Epithelial cell of prostate (primary cell): ENCODE measurements at regions not wholly inside any gene's neighbourhood (a gene's known extent, or its start where the extent isn't known, plus 50 kb on each side); places are given as distances from the start of the nearest gene placed in this dataset.

ENCODE experiments used
- DNase-seq: peaks from one replicate; pipeline ENCODE4 v3.0.0-alpha.2; 2011; ENCODE audit warnings: low read depth, low spot score
- H3K27ac ChIP-seq: fragments of 450-650 bp; 2 replicates; pipeline ENCODE4 v1.5.1; 2017; ENCODE audit warnings: mild to moderate bottlenecking

GRCh38 chr2:239629926-239630617, 229.3 kb upstream of the HDAC4 start:
- no peak for DNase-seq
- H3K27ac ChIP-seq = no peak overlapping the region

GRCh38 chr2:239626961-239627592, 226.3 kb upstream of the HDAC4 start:
- H3K27ac ChIP-seq = no peak overlapping the region
- DNase-seq = no peak

GRCh38 chr2:239625971-239626734, 225.3 kb upstream of the HDAC4 start:
- H3K27ac ChIP-seq = no peak overlapping the region
- DNase-seq = no peak

- DNase-seq = no peak
- H3K27ac ChIP-seq = no peak overlapping the region
Observed at GRCh38 chr2:239625156-239625845, 224.5 kb upstream of the HDAC4 start.

- no peak overlapping the region for H3K27ac ChIP-seq
- DNase-seq = no peak
Observed at GRCh38 chr2:239621611-239622010, 220.8 kb upstream of the HDAC4 start.

- no peak for DNase-seq
Observed at GRCh38 chr2:239619369-239619768, 218.5 kb upstream of the HDAC4 start.

GRCh38 chr2:239616729-239617128, 215.9 kb upstream of the HDAC4 start:
- no peak for DNase-seq
- no peak overlapping the region for H3K27ac ChIP-seq

More at GRCh38 chr2:239619369-239619768, 218.5 kb upstream of the HDAC4 start:
- H3K27ac ChIP-seq = no peak overlapping the region

- no peak for DNase-seq
- H3K27ac ChIP-seq = no peak overlapping the region
Observed at GRCh38 chr2:239612133-239612532, 211.3 kb upstream of the HDAC4 start.

- H3K27ac ChIP-seq = no peak overlapping the region
- no peak for DNase-seq
Observed at GRCh38 chr2:239611222-239611795, 210.5 kb upstream of the HDAC4 start.

GRCh38 chr2:239610457-239611221, 209.8 kb upstream of the HDAC4 start:
- DNase-seq = no peak
- H3K27ac ChIP-seq = no peak overlapping the region

- no peak overlapping the region for H3K27ac ChIP-seq
- no peak for DNase-seq
Observed at GRCh38 chr2:239609607-239610310, 208.9 kb upstream of the HDAC4 start.

GRCh38 chr2:239609162-239609561, 208.3 kb upstream of the HDAC4 start:
- DNase-seq = no peak
- H3K27ac ChIP-seq = no peak overlapping the region

- no peak for DNase-seq
- no peak overlapping the region for H3K27ac ChIP-seq
Observed at GRCh38 chr2:239608723-239609122, 207.9 kb upstream of the HDAC4 start.

- DNase-seq = no peak
- H3K27ac ChIP-seq = no peak overlapping the region
Observed at GRCh38 chr2:239608260-239608659, 207.4 kb upstream of the HDAC4 start.

GRCh38 chr2:239607517-239608191, 206.8 kb upstream of the HDAC4 start:
- DNase-seq = no peak
- no peak overlapping the region for H3K27ac ChIP-seq

- no peak for DNase-seq
- H3K27ac ChIP-seq = no peak overlapping the region
Observed at GRCh38 chr2:239606741-239607516, 206.1 kb upstream of the HDAC4 start.

- no peak for DNase-seq
- H3K27ac ChIP-seq = no peak overlapping the region
Observed at GRCh38 chr2:239605976-239606375, 205.2 kb upstream of the HDAC4 start.

GRCh38 chr2:239605409-239605808, 204.6 kb upstream of the HDAC4 start:
- no peak overlapping the region for H3K27ac ChIP-seq
- DNase-seq = no peak
